GM12892 (cell line): ENCODE measurements at regions not wholly inside any gene's neighbourhood (a gene's known extent, or its start where the extent isn't known, plus 50 kb on each side); places are given as distances from the start of the nearest gene placed in this dataset.

Experiments
- POLR2AphosphoS5 ChIP-seq: IDR thresholded peaks from 2 replicates; pipeline ENCODE4 v1.6.1; 2011; ENCODE audit warnings: low read depth, low read length, control low read depth
- TAF1 ChIP-seq: IDR thresholded peaks from 2 replicates; pipeline ENCODE4 v1.6.1; 2011; ENCODE audit warnings: low read depth, mild to moderate bottlenecking, control low read depth, low read length, borderline replicate concordance

GRCh38 chr2:223123855-223124610 lies 72.0 kb downstream of the KCNE4 start:
- no peak for TF ChIP-seq TAF1
- no peak for TF ChIP-seq POLR2AphosphoS5
